IPS-18a (cell line): ENCODE measurements at regions not wholly inside any gene's neighbourhood (a gene's known extent, or its start where the extent isn't known, plus 50 kb on each side); places are given as distances from the start of the nearest gene placed in this dataset.

Experiments used
- H3K27ac ChIP-seq: one replicate; pipeline ENCODE4 v1.5.1; 2013; ENCODE audit warnings: low read length
- H3K27me3 ChIP-seq: one replicate; pipeline ENCODE4 v1.6.1; 2013; ENCODE audit warnings: mild to moderate bottlenecking, low read length; ENCODE audit not compliant: control insufficient read depth, insufficient read depth
- H3K36me3 ChIP-seq: one replicate; pipeline ENCODE4 v1.6.1; 2013; ENCODE audit warnings: low read depth, low read length; ENCODE audit not compliant: control insufficient read depth
- H3K4me1 ChIP-seq: one replicate; pipeline ENCODE4 v1.6.1; 2013; ENCODE audit warnings: low read depth, low read length; ENCODE audit not compliant: control insufficient read depth
- H3K4me3 ChIP-seq: one replicate; pipeline ENCODE4 v1.5.1; 2013; ENCODE audit warnings: low read length
- H3K9ac ChIP-seq: one replicate; pipeline ENCODE4 v1.6.1; 2013; ENCODE audit warnings: mild to moderate bottlenecking, low read length, moderate library complexity
- H3K9me3 ChIP-seq: one replicate; pipeline ENCODE4 v1.6.1; 2013; ENCODE audit warnings: low read depth, low read length; ENCODE audit not compliant: control insufficient read depth

DNA sequence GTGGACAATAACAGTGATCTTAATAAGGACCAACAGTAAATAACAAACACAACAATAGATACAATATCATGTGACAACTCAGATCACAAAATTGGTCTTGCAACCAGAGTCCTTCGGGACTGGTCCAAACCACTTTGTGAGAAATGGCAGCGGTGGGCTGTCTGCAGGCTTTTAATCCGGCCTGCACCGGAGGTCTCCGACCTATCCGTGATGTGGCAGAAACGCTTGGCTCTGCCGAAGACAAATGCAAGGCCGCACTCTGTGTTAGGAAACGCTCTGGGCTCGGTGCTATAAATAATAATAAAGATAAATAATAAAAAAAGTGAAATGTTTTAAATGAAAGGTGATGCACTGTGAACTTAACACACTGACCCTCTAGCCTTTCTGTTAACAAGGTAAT lies 810.6 kb upstream of the NR2F2 start:
- Histone ChIP-seq H3K27ac (no peak overlapping the region), H3K9ac (no peak overlapping the region), H3K4me3 (no peak overlapping the region), H3K36me3 (no peaks in the 10 kb centered on the region), H3K9me3 (no peaks in the 10 kb centered on the region), H3K27me3 (no peaks in the 10 kb centered on the region), H3K4me1 (no peaks in the 10 kb centered on the region)

DNA sequence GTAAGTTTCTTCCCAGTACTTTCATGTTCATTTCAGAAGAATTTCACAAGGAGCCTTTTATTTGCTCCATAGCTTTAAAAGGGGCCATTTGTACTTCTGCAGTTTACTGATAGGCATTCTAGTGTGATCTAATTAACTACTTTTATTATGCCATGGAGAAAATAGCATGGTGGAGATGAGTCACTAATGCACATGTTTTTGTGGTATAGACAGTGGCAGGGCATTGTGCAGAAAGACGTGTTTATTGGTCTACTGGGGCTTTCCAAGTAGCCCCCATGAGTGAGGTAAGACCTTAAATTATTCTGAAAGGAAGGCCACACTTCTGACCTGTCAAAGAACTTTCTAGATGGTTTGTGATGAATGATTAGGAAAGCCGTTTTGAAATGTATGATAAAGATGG lies 810.0 kb upstream of the NR2F2 start:
- no peaks in the 10 kb centered on the region for H3K36me3 ChIP-seq
- H3K9me3 ChIP-seq: no peaks in the 10 kb centered on the region
- no peak overlapping the region for H3K4me3 ChIP-seq
- no peaks in the 10 kb centered on the region for H3K27me3 ChIP-seq
- H3K4me1 ChIP-seq: no peaks in the 10 kb centered on the region
- H3K9ac ChIP-seq: no peak overlapping the region
- no peak overlapping the region for H3K27ac ChIP-seq

DNA sequence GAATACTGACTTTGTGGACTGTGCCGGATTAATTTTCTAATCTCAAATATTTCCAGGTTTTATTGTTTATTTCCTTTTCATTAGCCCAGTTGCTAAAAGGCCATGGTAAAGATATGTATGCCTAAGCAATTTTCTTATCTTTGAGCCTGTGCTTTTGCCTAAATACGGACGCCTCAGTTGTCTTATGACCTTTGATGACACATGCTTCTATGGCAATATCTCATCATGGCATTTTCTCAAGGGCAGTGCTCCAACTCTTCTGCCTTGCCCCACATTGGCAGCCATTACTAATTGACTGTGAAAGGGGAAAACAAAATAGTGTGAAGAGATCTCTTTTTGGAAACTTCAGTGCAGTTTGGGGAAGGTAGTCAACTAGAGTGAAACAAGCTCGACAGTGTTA lies 809.6 kb upstream of the NR2F2 start:
- Histone ChIP-seq H3K9ac (no peak overlapping the region), H3K9me3 (no peaks in the 10 kb centered on the region), H3K36me3 (no peaks in the 10 kb centered on the region), H3K27me3 (no peaks in the 10 kb centered on the region), H3K4me3 (no peak overlapping the region), H3K4me1 (no peaks in the 10 kb centered on the region), H3K27ac (no peak overlapping the region)

DNA sequence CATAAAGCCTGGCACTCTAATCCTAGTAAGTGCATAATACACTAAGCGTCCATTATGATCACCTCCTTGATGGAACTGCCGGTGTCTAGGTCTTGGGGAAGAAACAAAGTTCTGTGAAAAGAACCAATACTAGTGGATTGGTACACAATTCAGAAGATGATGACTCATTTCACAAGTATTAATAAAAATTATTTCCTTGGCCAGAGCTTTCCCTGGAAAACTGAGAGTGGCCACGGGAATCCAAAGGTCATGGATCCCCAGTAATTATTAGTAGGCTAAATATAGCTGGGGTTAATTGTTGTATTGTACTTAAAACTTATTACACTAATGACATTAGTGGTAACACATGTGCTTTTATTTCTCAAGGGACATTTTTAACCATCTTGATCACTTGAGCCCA lies 808.0 kb upstream of the NR2F2 start:
- Histone ChIP-seq H3K27ac (no peak overlapping the region), H3K27me3 (no peaks in the 10 kb centered on the region), H3K9ac (no peak overlapping the region), H3K36me3 (no peaks in the 10 kb centered on the region), H3K4me3 (no peak overlapping the region), H3K9me3 (no peaks in the 10 kb centered on the region), H3K4me1 (no peaks in the 10 kb centered on the region)

DNA sequence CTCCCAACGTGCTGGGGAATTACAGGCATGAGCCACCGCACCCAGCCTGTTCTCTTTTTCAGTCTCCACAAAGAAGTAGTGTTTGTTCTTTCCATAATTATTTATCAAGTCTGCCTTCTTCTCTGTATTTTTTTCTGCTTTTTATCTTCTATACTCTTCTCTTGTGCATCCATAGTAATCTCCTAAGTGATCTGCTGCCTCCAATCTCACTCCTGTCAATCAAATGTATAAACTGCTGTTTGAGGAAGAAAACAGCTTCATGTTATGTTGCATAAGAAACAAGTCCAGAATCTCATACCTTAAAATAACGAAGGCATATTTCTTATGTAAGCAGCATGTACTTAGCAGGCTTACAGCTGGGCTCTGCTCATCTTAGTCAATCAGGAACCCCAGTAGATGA lies 801.6 kb upstream of the NR2F2 start:
- H3K27ac ChIP-seq: no peak overlapping the region
- no peaks in the 10 kb centered on the region for H3K9me3 ChIP-seq
- H3K4me3 ChIP-seq: no peak overlapping the region
- H3K36me3 ChIP-seq: no peaks in the 10 kb centered on the region
- no peak overlapping the region for H3K9ac ChIP-seq
- H3K4me1 ChIP-seq: no peaks in the 10 kb centered on the region
- no peaks in the 10 kb centered on the region for H3K27me3 ChIP-seq

DNA sequence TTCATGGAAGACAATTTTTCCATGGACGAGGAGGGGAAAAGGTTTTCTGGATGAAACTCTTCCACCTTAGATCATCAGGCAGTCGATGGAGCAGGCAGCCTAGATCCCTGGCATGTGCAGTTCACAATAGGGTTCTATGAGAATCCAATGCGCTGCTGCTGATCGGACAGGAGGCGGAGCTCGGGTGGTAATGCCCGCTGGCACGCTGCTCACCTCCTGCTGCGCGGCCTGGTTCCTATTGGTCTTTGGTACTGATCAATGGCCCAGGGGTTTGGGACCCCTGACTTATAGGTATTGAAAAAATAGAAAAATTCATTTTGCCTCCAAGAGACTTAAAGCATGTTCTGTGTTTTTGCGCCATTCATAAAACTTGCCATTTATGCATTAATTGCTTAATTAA lies 793.9 kb upstream of the NR2F2 start:
- Histone ChIP-seq H3K36me3 (no peaks in the 10 kb centered on the region), H3K27me3 (no peaks in the 10 kb centered on the region), H3K4me3 (no peak overlapping the region), H3K9ac (no peak overlapping the region), H3K9me3 (no peaks in the 10 kb centered on the region), H3K4me1 (no peaks in the 10 kb centered on the region), H3K27ac (no peak overlapping the region)

DNA sequence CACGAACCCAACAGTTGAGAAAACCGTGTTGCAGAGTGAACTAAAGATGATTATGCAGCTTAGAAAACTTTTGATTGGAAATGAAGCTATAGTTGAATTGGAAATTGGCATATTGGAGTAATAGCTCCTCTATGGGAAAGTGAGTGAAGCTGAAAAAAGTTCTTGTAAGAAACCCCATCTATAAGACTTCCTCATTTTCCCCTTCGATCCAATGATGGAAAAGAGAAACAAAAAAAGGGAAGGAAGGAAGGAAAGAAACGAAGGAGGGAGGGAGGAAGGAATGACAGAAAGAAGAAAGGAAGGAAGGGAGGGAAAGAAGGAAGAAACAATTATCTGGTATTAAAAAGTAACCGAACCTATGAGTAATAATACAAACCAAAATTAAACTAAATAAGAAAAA lies 791.8 kb upstream of the NR2F2 start:
- Histone ChIP-seq H3K27ac (no peak overlapping the region), H3K27me3 (no peaks in the 10 kb centered on the region), H3K9me3 (no peaks in the 10 kb centered on the region), H3K4me1 (no peaks in the 10 kb centered on the region), H3K4me3 (no peak overlapping the region), H3K9ac (no peak overlapping the region), H3K36me3 (no peaks in the 10 kb centered on the region)

DNA sequence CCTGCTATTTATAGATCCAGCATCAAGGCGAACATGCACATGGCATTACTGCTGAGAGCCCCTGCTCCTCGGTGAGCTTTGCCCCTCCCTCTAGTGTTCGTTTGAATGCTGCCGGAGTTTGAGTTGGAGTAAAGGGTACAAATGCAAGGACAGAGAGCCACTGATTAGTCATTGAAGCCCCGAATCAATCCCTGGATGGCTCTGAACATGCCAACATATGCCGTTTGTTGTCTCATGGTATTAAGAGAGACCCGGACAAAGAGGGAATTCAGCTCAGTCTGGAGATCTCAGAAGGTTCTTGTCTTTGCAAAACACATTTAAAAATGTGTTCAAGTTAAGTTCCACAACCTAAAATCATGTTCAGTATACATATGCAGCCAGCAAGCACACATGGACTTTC lies 789.2 kb upstream of the NR2F2 start:
- H3K4me3 ChIP-seq: no peak overlapping the region
- H3K27ac ChIP-seq: no peak overlapping the region
- no peaks in the 10 kb centered on the region for H3K4me1 ChIP-seq
- H3K36me3 ChIP-seq: no peaks in the 10 kb centered on the region
- no peaks in the 10 kb centered on the region for H3K9me3 ChIP-seq
- no peaks in the 10 kb centered on the region for H3K27me3 ChIP-seq
- H3K9ac ChIP-seq: no peak overlapping the region

DNA sequence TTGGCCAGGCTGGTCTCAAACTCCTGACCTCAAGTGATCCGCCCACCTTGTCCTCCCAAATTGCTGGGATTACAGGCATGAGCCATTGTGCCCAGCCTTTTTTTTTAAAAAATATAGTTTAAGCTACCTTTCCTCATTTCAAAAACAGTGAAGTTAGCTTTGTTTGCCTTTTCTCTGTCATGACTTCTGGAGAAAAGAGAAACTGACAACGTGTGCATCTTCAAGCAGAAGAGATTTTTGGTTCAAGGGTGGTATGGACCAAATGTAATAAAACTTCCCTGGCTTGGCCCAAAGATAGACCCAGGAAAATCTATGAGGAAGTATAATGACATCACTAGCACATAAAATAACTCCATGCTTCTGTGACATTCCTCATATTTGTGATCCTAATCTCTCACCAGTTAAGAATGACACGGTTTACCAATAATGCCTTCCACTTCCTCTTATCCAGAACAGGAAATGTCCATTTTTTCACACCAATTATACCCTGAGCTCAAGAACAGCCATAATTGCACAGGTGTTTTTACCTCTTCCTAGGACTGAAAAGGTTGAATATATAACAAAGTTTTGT lies 781.2 kb upstream of the NR2F2 start:
- Histone ChIP-seq H3K4me1 (no peaks in the 10 kb centered on the region), H3K36me3 (no peaks in the 10 kb centered on the region), H3K27me3 (no peaks in the 10 kb centered on the region), H3K9ac (no peak overlapping the region), H3K9me3 (no peaks in the 10 kb centered on the region), H3K4me3 (no peak overlapping the region), H3K27ac (no peak overlapping the region)

DNA sequence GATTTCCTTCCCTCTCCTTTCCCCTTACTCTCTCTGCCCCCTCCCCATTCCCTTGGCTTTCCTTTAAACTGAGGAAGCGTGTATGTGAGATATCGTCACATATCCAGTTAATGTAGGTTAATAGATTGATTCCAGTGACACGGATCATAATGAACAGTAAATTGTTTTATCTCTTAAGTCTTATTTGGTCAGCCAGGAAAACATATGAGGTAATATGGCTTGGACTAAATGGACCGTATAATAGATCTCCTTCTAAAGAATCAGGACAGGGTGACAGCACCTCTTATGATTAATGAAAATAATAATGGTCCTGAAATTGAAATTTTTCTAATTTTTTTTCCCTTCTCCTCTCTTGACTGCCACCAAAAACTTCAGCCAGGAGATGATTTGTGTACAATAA lies 779.8 kb upstream of the NR2F2 start:
- H3K9ac ChIP-seq: no peak overlapping the region
- H3K4me1 ChIP-seq: no peaks in the 10 kb centered on the region
- no peaks in the 10 kb centered on the region for H3K36me3 ChIP-seq
- no peaks in the 10 kb centered on the region for H3K27me3 ChIP-seq
- no peak overlapping the region for H3K4me3 ChIP-seq
- no peaks in the 10 kb centered on the region for H3K9me3 ChIP-seq
- no peak overlapping the region for H3K27ac ChIP-seq

DNA sequence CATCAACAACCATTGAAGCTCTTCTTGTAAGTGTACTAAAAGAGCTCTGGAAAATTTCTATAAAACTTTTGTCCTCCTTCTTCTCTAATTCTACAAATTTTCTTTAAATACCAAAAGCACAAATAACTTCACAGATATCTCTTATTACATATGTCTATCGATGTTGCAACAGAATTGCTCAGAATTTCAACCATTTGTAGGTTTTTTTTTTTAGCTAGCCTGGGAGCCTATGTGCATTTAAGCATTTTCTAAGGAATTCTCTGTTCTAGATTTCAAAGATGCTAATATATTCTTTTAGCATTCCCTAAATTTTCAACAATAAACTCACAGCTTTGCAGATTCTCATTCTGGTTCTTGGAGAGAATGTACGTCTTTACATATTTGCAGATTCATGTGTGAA lies 774.3 kb upstream of the NR2F2 start:
- no peaks in the 10 kb centered on the region for H3K36me3 ChIP-seq
- no peak overlapping the region for H3K27ac ChIP-seq
- H3K4me1 ChIP-seq: peaks cover 8% of the 10 kb centered on the region
- H3K4me3 ChIP-seq: no peak overlapping the region
- H3K9me3 ChIP-seq: no peaks in the 10 kb centered on the region
- no peak overlapping the region for H3K9ac ChIP-seq
- no peaks in the 10 kb centered on the region for H3K27me3 ChIP-seq

DNA sequence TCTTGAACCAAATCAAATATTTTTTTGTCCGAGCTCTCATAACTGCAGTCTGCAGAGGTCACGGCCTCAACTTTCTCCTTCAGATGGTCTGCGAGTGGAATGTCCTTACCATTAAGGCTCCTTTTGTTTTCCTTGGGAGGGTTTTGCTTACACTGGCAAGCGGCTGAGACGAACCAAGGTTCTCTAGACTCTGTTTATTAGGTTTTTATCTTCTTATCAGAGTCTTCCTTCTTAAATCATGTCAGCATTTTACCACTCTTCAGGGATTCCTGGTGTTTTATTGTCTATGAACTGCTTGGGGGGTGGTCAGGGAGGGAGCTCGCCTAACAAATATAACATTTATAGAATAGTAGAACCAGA lies 773.7 kb upstream of the NR2F2 start:
- H3K4me1 ChIP-seq: peaks cover 8% of the 10 kb centered on the region
- no peak overlapping the region for H3K4me3 ChIP-seq
- no peaks in the 10 kb centered on the region for H3K36me3 ChIP-seq
- H3K27ac ChIP-seq: no peak overlapping the region
- no peaks in the 10 kb centered on the region for H3K9me3 ChIP-seq
- H3K9ac ChIP-seq: no peak overlapping the region
- no peaks in the 10 kb centered on the region for H3K27me3 ChIP-seq
